Ovary (tissue), 3 donors: ENCODE measurements at regions not wholly inside any gene's neighbourhood (a gene's known extent, or its start where the extent isn't known, plus 50 kb on each side); places are given as distances from the start of the nearest gene placed in this dataset.
"Not testable (repeated sequence)": the region's sequence is repeated elsewhere in the genome, so short reads cannot be mapped to it uniquely, and the experiment has no call there.

Experiments used
- POLR2A ChIP-seq: fragments of 450-650 bp; IDR thresholded peaks from one replicate; pipeline ENCODE4 v1.6.1; 2017; ENCODE audit warnings: antibody characterized with exemption, mild to moderate bottlenecking, moderate library complexity
- TF ChIP-seq, protein P1 (sequence below), 3 donors: fragments of 450-650 bp in 2 of 3; fragments of 200-600 bp in 1 of 3; IDR thresholded peaks; one replicate each; pipeline versions ENCODE4 v1.5.1 to v1.8.0; 2016 to 2022; ENCODE audit warnings: antibody characterized with exemption in 3 of 3, mild to moderate bottlenecking in 1 of 3
- donor health status: DM: no; HTN: no; CAD: no.

DNA sequence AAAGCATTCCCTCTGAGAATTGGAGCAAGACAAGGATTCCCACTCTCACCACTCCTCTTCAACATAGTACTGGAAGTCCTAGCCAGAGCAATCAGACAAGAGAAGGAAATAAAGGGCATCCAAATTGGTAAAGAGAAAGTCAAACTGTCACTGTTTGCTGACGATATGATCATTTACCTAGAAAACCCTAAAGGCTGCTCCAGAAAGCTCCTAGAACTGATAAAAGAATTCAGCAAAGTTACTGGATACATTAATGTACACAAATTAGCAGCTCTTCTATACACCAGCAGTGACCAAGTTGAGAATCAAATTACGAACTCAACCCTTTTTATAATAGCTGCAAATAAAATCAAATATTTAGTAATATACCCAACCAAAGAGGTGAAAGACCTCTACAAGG, 851.9 kb downstream of the FSCB start:
- TF ChIP-seq, protein P1, sequence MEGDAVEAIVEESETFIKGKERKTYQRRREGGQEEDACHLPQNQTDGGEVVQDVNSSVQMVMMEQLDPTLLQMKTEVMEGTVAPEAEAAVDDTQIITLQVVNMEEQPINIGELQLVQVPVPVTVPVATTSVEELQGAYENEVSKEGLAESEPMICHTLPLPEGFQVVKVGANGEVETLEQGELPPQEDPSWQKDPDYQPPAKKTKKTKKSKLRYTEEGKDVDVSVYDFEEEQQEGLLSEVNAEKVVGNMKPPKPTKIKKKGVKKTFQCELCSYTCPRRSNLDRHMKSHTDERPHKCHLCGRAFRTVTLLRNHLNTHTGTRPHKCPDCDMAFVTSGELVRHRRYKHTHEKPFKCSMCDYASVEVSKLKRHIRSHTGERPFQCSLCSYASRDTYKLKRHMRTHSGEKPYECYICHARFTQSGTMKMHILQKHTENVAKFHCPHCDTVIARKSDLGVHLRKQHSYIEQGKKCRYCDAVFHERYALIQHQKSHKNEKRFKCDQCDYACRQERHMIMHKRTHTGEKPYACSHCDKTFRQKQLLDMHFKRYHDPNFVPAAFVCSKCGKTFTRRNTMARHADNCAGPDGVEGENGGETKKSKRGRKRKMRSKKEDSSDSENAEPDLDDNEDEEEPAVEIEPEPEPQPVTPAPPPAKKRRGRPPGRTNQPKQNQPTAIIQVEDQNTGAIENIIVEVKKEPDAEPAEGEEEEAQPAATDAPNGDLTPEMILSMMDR (IDR thresholded peaks at IDR 0.05) = not testable (repeated sequence)
- not testable (repeated sequence) for TF ChIP-seq POLR2A
